ENCODE measurements at regions not wholly inside any gene's neighbourhood (a gene's known extent, or its start where the extent isn't known, plus 50 kb on each side); places are given as distances from the start of the nearest gene placed in this dataset.

DNA sequence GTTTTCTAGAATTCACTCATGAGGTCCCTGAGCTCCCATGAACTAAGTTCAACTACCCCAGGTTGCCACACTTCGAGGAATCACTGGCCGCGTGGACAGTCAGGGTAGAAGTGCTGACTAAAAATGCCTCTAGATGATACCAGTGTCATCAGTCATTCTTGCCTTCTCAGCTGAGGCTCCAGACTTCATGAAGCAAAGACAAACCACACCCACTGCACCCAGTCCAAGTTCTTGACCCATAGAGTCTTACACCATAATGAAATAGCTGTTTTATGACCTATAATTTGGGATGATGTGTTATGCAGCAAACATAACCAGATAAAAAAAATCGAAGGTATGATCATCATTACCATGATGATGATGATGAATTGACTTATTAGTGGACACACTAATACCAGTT, 632.9 kb upstream of the TLE4 start:
- TF ChIP-seq POLR2A (IDR thresholded peaks at IDR 0.05): no peak
- TF ChIP-seq, protein P1, sequence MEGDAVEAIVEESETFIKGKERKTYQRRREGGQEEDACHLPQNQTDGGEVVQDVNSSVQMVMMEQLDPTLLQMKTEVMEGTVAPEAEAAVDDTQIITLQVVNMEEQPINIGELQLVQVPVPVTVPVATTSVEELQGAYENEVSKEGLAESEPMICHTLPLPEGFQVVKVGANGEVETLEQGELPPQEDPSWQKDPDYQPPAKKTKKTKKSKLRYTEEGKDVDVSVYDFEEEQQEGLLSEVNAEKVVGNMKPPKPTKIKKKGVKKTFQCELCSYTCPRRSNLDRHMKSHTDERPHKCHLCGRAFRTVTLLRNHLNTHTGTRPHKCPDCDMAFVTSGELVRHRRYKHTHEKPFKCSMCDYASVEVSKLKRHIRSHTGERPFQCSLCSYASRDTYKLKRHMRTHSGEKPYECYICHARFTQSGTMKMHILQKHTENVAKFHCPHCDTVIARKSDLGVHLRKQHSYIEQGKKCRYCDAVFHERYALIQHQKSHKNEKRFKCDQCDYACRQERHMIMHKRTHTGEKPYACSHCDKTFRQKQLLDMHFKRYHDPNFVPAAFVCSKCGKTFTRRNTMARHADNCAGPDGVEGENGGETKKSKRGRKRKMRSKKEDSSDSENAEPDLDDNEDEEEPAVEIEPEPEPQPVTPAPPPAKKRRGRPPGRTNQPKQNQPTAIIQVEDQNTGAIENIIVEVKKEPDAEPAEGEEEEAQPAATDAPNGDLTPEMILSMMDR (IDR thresholded peaks at IDR 0.05): no peak

All from uterus (tissue), 2 donors.